HEK293 (cell line): ENCODE measurements at regions not wholly inside any gene's neighbourhood (a gene's known extent, or its start where the extent isn't known, plus 50 kb on each side); places are given as distances from the start of the nearest gene placed in this dataset.

ENCODE experiments used
- CTCF ChIA-PET: fragments of 350-600 bp; formaldehyde crosslinking; extraction: SDS; loops from one replicate; lab custom pipeline; 2021; ENCODE audit warnings: antibody characterized with exemption; lab: Yijun Ruan, JAX
- POLR2A ChIA-PET: fragments of 300-600 bp; formaldehyde crosslinking; extraction: SDS; loops from one replicate; lab custom pipeline; 2020; ENCODE audit warnings: antibody characterized with exemption, inconsistent platforms; lab: Yijun Ruan, JAX
- H3K27ac ChIP-seq: fragments of 200-500 bp; sonication (Bioruptor generic); 2 replicates; pipeline ENCODE4 v1.5.1; 2014; ENCODE audit warnings: low read depth, low read length, control low read depth, inconsistent platforms; ENCODE audit errors: extremely low read depth
- H3K36me3 ChIP-seq, 2 experiments: fragments of 200-500 bp in 1 of 2; sonication (Bioruptor generic) in 1 of 2; 1 replicate in 1 of 2; 2 replicates in 1 of 2; pipeline ENCODE4 v1.5.1; 2014 to 2017; ENCODE audit warnings: inconsistent platforms in 2 of 2, low read length in 2 of 2; ENCODE audit not compliant: control insufficient read depth in 2 of 2, insufficient read depth in 1 of 2
- H3K4me1 ChIP-seq: fragments of 200-500 bp; sonication (Bioruptor generic); 2 replicates; pipeline ENCODE4 v1.5.1; 2014; ENCODE audit warnings: mild to moderate bottlenecking, low read length, inconsistent platforms; ENCODE audit not compliant: control insufficient read depth, insufficient read depth
- H3K4me3 ChIP-seq: 2 replicates; pipeline ENCODE4 v1.5.1; 2011; ENCODE audit warnings: low read depth, mild to moderate bottlenecking, control low read depth, low read length, moderate library complexity
- H3K9me3 ChIP-seq: fragments of 200-500 bp; sonication (Bioruptor generic); 2 replicates; pipeline ENCODE4 v1.5.1; 2014; ENCODE audit warnings: low read depth, low read length, inconsistent platforms; ENCODE audit not compliant: control insufficient read depth, insufficient read depth
- ATF2 ChIP-seq: fragments of 450-650 bp; formaldehyde crosslinking; IDR thresholded peaks from 2 replicates; pipeline ENCODE4 v1.5.1; 2016; ENCODE audit warnings: missing biosample characterization, missing genetic modification characterization, low read depth
- HIC1 ChIP-seq: fragments of 450-650 bp; formaldehyde crosslinking; IDR thresholded peaks from 2 replicates; pipeline ENCODE4 v1.5.1; 2016; ENCODE audit warnings: missing biosample characterization, missing genetic modification characterization
- KLF8 ChIP-seq: fragments of 450-650 bp; formaldehyde crosslinking; IDR thresholded peaks from 2 replicates; pipeline ENCODE4 v1.5.1; 2016; ENCODE audit warnings: missing biosample characterization, missing genetic modification characterization
- RBAK ChIP-seq: fragments of 450-650 bp; formaldehyde crosslinking; IDR thresholded peaks from 2 replicates; pipeline ENCODE4 v1.5.1; 2016; ENCODE audit warnings: missing biosample characterization, missing genetic modification characterization
- SCRT1 ChIP-seq: fragments of 450-650 bp; formaldehyde crosslinking; IDR thresholded peaks from 2 replicates; pipeline ENCODE4 v1.5.1; 2016; ENCODE audit warnings: missing biosample characterization, missing genetic modification characterization, borderline replicate concordance
- SCRT2 ChIP-seq: fragments of 450-650 bp; formaldehyde crosslinking; IDR thresholded peaks from 2 replicates; pipeline ENCODE4 v1.5.1; 2016; ENCODE audit warnings: missing biosample characterization, missing genetic modification characterization
- SP2 ChIP-seq: fragments of 450-650 bp; formaldehyde crosslinking; IDR thresholded peaks from 2 replicates; pipeline ENCODE4 v1.5.1; 2016; ENCODE audit warnings: missing biosample characterization, missing genetic modification characterization
- YY1 ChIP-seq: fragments of 450-650 bp; formaldehyde crosslinking; IDR thresholded peaks from 2 replicates; pipeline ENCODE4 v1.5.1; 2018; ENCODE audit warnings: missing biosample characterization, missing genetic modification characterization
- ZBTB17 ChIP-seq: fragments of 450-650 bp; formaldehyde crosslinking; IDR thresholded peaks from 2 replicates; pipeline ENCODE4 v1.5.1; 2016; ENCODE audit warnings: missing biosample characterization, missing genetic modification characterization
- ZNF114 ChIP-seq: fragments of 450-650 bp; formaldehyde crosslinking; IDR thresholded peaks from 2 replicates; pipeline ENCODE4 v1.5.0; 2017; ENCODE audit warnings: missing biosample characterization, missing genetic modification characterization
- ZNF138 ChIP-seq: fragments of 450-650 bp; formaldehyde crosslinking; IDR thresholded peaks from 2 replicates; pipeline ENCODE4 v1.5.1; 2016; ENCODE audit warnings: missing biosample characterization, missing genetic modification characterization, borderline replicate concordance
- ZNF148 ChIP-seq: fragments of 450-650 bp; formaldehyde crosslinking; IDR thresholded peaks from 2 replicates; pipeline ENCODE4 v1.5.0; 2017; ENCODE audit warnings: missing biosample characterization, missing genetic modification characterization, borderline replicate concordance
- ZNF350 ChIP-seq: fragments of 450-650 bp; formaldehyde crosslinking; IDR thresholded peaks from 2 replicates; pipeline ENCODE4 v1.5.0; 2017; ENCODE audit warnings: missing biosample characterization, mild to moderate bottlenecking, missing genetic modification characterization
- ZNF501 ChIP-seq: fragments of 450-650 bp; formaldehyde crosslinking; IDR thresholded peaks from 2 replicates; pipeline ENCODE4 v1.5.1; 2016; ENCODE audit warnings: missing biosample characterization, missing genetic modification characterization
- ZNF544 ChIP-seq: fragments of 450-650 bp; formaldehyde crosslinking; IDR thresholded peaks from 2 replicates; pipeline ENCODE4 v1.5.0; 2017; ENCODE audit warnings: missing biosample characterization, missing genetic modification characterization
- ZNF585B ChIP-seq: fragments of 450-650 bp; formaldehyde crosslinking; IDR thresholded peaks from 2 replicates; pipeline ENCODE4 v1.5.1; 2016; ENCODE audit warnings: missing biosample characterization, missing genetic modification characterization
- ZNF610 ChIP-seq: fragments of 450-650 bp; formaldehyde crosslinking; IDR thresholded peaks from 2 replicates; pipeline ENCODE4 v1.5.1; 2016; ENCODE audit warnings: missing biosample characterization, missing genetic modification characterization, borderline replicate concordance
- ZNF660 ChIP-seq: fragments of 450-650 bp; IDR thresholded peaks from 2 replicates; pipeline ENCODE4 v1.5.1; 2018; ENCODE audit warnings: missing biosample characterization, mild to moderate bottlenecking, missing genetic modification characterization
- ZNF843 ChIP-seq: fragments of 450-650 bp; formaldehyde crosslinking; IDR thresholded peaks from 2 replicates; pipeline ENCODE4 v1.5.1; 2016; ENCODE audit warnings: missing biosample characterization, missing genetic modification characterization

GRCh38 chr16:51919736-51920135, 627.2 kb downstream of the TOX3 start (continued):
- no peak for TF ChIP-seq YY1 (tag by site-specific recombination)
- TF ChIP-seq ZNF843 (tag by site-specific recombination): no peak
- TF ChIP-seq RBAK (tag by site-specific recombination): no peak
- no peak for TF ChIP-seq ZNF501
- TF ChIP-seq ZNF148 (tag by site-specific recombination): no peak
- no peak for TF ChIP-seq ZNF114
- TF ChIP-seq ZBTB17 (tag by site-specific recombination): no peak
- no peak for TF ChIP-seq HIC1 (tag by site-specific recombination)
- TF ChIP-seq, all 188 proteins: peak for 0

GRCh38 chr16:51916814-51917213, 630.1 kb downstream of the TOX3 start:
- no peaks in the 10 kb centered on the region for H3K9me3 ChIP-seq
- no peak overlapping the region for H3K4me3 ChIP-seq
- TF ChIP-seq SP2 (tag by site-specific recombination): no peak
- TF ChIP-seq ZNF610 (tag by site-specific recombination): no peak
- no peak for TF ChIP-seq KLF8 (tag by site-specific recombination)
- no peak for TF ChIP-seq ZNF350
- TF ChIP-seq ATF2 (tag by site-specific recombination): no peak
- TF ChIP-seq ZNF544 (tag by site-specific recombination): no peak
- no peak for TF ChIP-seq ZNF138 (tag by site-specific recombination)
- TF ChIP-seq SCRT2 (tag by site-specific recombination): peak; percentile 82
- no peak for TF ChIP-seq ZNF585B (tag by site-specific recombination)
- peak; percentile 84; the same call in 1 of the 2 replicates for TF ChIP-seq SCRT1 (tag by site-specific recombination)
- H3K27ac ChIP-seq: no peak overlapping the region
- ChIA-PET POLR2A (no interaction called here), CTCF (no interaction called here)
- no peaks in the 10 kb centered on the region for H3K36me3 ChIP-seq
- no peaks in the 10 kb centered on the region for H3K4me1 ChIP-seq

GRCh38 chr16:51916231-51916630, 630.7 kb downstream of the TOX3 start:
- H3K27ac ChIP-seq: no peak overlapping the region
- H3K4me3 ChIP-seq: no peak overlapping the region
- H3K9me3 ChIP-seq: no peaks in the 10 kb centered on the region
- no peaks in the 10 kb centered on the region for H3K36me3 ChIP-seq
- ChIA-PET CTCF (no interaction called here), POLR2A (interaction anchor here (0.6 kb wide), 1 partner anchor 32 kb away, joined by 3 read pairs; no protein-coding TSS in a partner anchor)
- TF ChIP-seq ZNF660: no peak
- H3K4me1 ChIP-seq: no peaks in the 10 kb centered on the region
